Aorta (tissue), 5 donors: ENCODE measurements at regions not wholly inside any gene's neighbourhood (a gene's known extent, or its start where the extent isn't known, plus 50 kb on each side); places are given as distances from the start of the nearest gene placed in this dataset.

ENCODE experiments used
- ATAC-seq: fragments of 200-7000 bp; cut with Tn5 transposase; one replicate; pipeline ENCODE4 v1.9.1; 2022; ENCODE audit warnings: moderate library complexity; ENCODE audit not compliant: low FRiP score
- DNase-seq, 2 donors: peaks; one replicate each; pipeline ENCODE4 v3.0.0-alpha.2; 2020
- H3K27ac ChIP-seq, 2 donors: one replicate each; pipeline ENCODE4 v1.5.1; 2013; ENCODE audit warnings: low read length in 2 of 2, mild to moderate bottlenecking in 2 of 2, moderate library complexity in 2 of 2, control low read depth in 1 of 2, inconsistent platforms in 1 of 2, low read depth in 1 of 2
- H3K27me3 ChIP-seq, 2 donors: one replicate each; pipeline ENCODE4 v1.6.1; 2013; ENCODE audit warnings: control low read depth in 1 of 2, low read length in 1 of 2, mild to moderate bottlenecking in 1 of 2, moderate library complexity in 1 of 2; ENCODE audit not compliant: insufficient read depth in 2 of 2, control insufficient read depth in 1 of 2
- H3K36me3 ChIP-seq, 2 donors: one replicate each; pipeline ENCODE4 v1.6.1; 2013; ENCODE audit warnings: control low read depth in 1 of 2, low read length in 1 of 2, mild to moderate bottlenecking in 1 of 2; ENCODE audit not compliant: insufficient read depth in 2 of 2, control insufficient read depth in 1 of 2
- H3K4me1 ChIP-seq, 2 donors: one replicate each; pipeline ENCODE4 v1.6.1; 2013; ENCODE audit warnings: low read length in 2 of 2, control low read depth in 1 of 2, mild to moderate bottlenecking in 1 of 2, moderate library complexity in 1 of 2; ENCODE audit not compliant: insufficient read depth in 2 of 2, control insufficient read depth in 1 of 2
- H3K4me3 ChIP-seq, 2 donors: one replicate each; pipeline ENCODE4 v1.5.1; 2013; ENCODE audit warnings: low read length in 2 of 2, control low read depth in 1 of 2, mild to moderate bottlenecking in 1 of 2
- H3K9me3 ChIP-seq: one replicate; pipeline ENCODE4 v1.6.1; 2013; ENCODE audit warnings: mild to moderate bottlenecking, low read length; ENCODE audit not compliant: control insufficient read depth
- WGBS, 2 donors: extraction: QIAGEN DNeasy Blood & Tissue Kit; methylation state at CpG; one replicate each; pipeline ENCODE4 v1.1.7; 2013; 5-methylcytosine and 5-hydroxymethylcytosine counted together
- intact Hi-C, 2 donors: fragments of 100-400 bp; cut with DNase I; formaldehyde crosslinking; loops; one replicate each; pipeline versions ENCODE4 v1.14.2 to v1.15.0; 2022
- donor health status: healthy with polysubstance abuse.
- donor health status: Bipolar disorder and iron deficiency.
- donor health status: DM: no; HTN: no; CAD: no.
- donor health status: DM: no; HTN: no; CAD: no.
- donor health status: DM: yes; HTN: yes; CAD: no.

- H3K27me3 ChIP-seq, result no peaks in the 10 kb centered on the region
- H3K4me1 ChIP-seq, result no peaks in the 10 kb centered on the region
- WGBS, 2 donors, result 77 to 79% methylated on average over 3 of the region's 3 CpGs
- ATAC-seq (no peak), DNase-seq (no peak)
- intact Hi-C loops, result no loop called here
- no peak overlapping the region for H3K27ac ChIP-seq
- H3K36me3 ChIP-seq, result no peaks in the 10 kb centered on the region
- H3K4me3 ChIP-seq, result no peak overlapping the region
- H3K9me3 ChIP-seq, result no peaks in the 10 kb centered on the region
Observed at GRCh38 chr14:65348137-65348536, 64.4 kb upstream of the FUT8 start.

- WGBS, 2 donors, result 85 to 91% methylated on average over 4 of the region's 4 CpGs
- ATAC-seq, result no peak
- intact Hi-C loops, result no loop called here
Observed at GRCh38 chr14:65349100-65349499, 63.4 kb upstream of the FUT8 start.

GRCh38 chr14:65351493-65352194 lies 60.9 kb upstream of the FUT8 start:
- Histone ChIP-seq H3K27ac (no peak overlapping the region), H3K36me3 (no peaks in the 10 kb centered on the region)
- intact Hi-C loops, result no loop called here

More at GRCh38 chr14:65349100-65349499, 63.4 kb upstream of the FUT8 start:
- Histone ChIP-seq H3K4me1 (no peaks in the 10 kb centered on the region), H3K36me3 (no peaks in the 10 kb centered on the region), H3K27me3 (no peaks in the 10 kb centered on the region), H3K27ac (no peak overlapping the region), H3K9me3 (no peaks in the 10 kb centered on the region), H3K4me3 (no peak overlapping the region)
- no peak for DNase-seq

GRCh38 chr14:65352964-65353530 lies 59.5 kb upstream of the FUT8 start:
- no peak for DNase-seq
- Histone ChIP-seq H3K4me1 (no peaks in the 10 kb centered on the region), H3K4me3 (no peak overlapping the region), H3K27ac (no peak overlapping the region), H3K36me3 (no peaks in the 10 kb centered on the region), H3K27me3 (no peaks in the 10 kb centered on the region), H3K9me3 (no peaks in the 10 kb centered on the region)
- intact Hi-C loops, result no loop called here
- no peak for ATAC-seq
- WGBS, 2 donors, result 84 to 88% methylated on average over 2 of the region's 2 CpGs

More at GRCh38 chr14:65351493-65352194, 60.9 kb upstream of the FUT8 start:
- Histone ChIP-seq H3K4me3 (no peak overlapping the region), H3K27me3 (no peaks in the 10 kb centered on the region), H3K9me3 (no peaks in the 10 kb centered on the region), H3K4me1 (no peaks in the 10 kb centered on the region)
- ATAC-seq (no peak), DNase-seq (no peak)
- WGBS, 2 donors, result 83 to 84% methylated on average over 6 of the region's 6 CpGs

- ATAC-seq (no peak), DNase-seq (no peak)
- 86 to 91% methylated on average over 3 of the region's 3 CpGs for WGBS, 2 donors
- intact Hi-C loops, result no loop called here
- H3K27ac ChIP-seq, result no peak overlapping the region
- no peaks in the 10 kb centered on the region for H3K27me3 ChIP-seq
- no peak overlapping the region for H3K4me3 ChIP-seq
- H3K36me3 ChIP-seq, result no peaks in the 10 kb centered on the region
- H3K9me3 ChIP-seq, result no peaks in the 10 kb centered on the region
- no peaks in the 10 kb centered on the region for H3K4me1 ChIP-seq
Observed at GRCh38 chr14:65354131-65354530, 58.4 kb upstream of the FUT8 start.

GRCh38 chr14:65354715-65355114 lies 57.8 kb upstream of the FUT8 start:
- DNase-seq (no peak), ATAC-seq (no peak)
- Histone ChIP-seq H3K9me3 (no peaks in the 10 kb centered on the region), H3K27me3 (no peaks in the 10 kb centered on the region), H3K36me3 (no peaks in the 10 kb centered on the region), H3K4me3 (no peak overlapping the region), H3K4me1 (no peaks in the 10 kb centered on the region), H3K27ac (no peak overlapping the region)
- WGBS, 2 donors, result 47 to 59% methylated on average over 4 of the region's 4 CpGs
- intact Hi-C loops, result no loop called here

- Histone ChIP-seq H3K36me3 (no peaks in the 10 kb centered on the region), H3K9me3 (no peaks in the 10 kb centered on the region), H3K27ac (no peak overlapping the region), H3K27me3 (no peaks in the 10 kb centered on the region), H3K4me1 (no peaks in the 10 kb centered on the region), H3K4me3 (no peak overlapping the region)
- ATAC-seq (no peak), DNase-seq (no peak)
- intact Hi-C loops, result no loop called here
- WGBS, 2 donors, result 75 to 77% methylated on average over 5 of the region's 5 CpGs
Observed at GRCh38 chr14:65356327-65356836, 56.1 kb upstream of the FUT8 start.

GRCh38 chr14:65357113-65357512 lies 55.4 kb upstream of the FUT8 start:
- no peak for ATAC-seq
- Histone ChIP-seq H3K27ac (no peak overlapping the region), H3K36me3 (no peaks in the 10 kb centered on the region), H3K27me3 (no peaks in the 10 kb centered on the region), H3K9me3 (no peaks in the 10 kb centered on the region), H3K4me1 (no peaks in the 10 kb centered on the region), H3K4me3 (no peak overlapping the region)
- intact Hi-C loops, result no loop called here
- WGBS, 2 donors, result 54 to 65% methylated on average over 2 of the region's 2 CpGs
- no peak for DNase-seq

- H3K4me1 ChIP-seq, result no peaks in the 10 kb centered on the region
- H3K4me3 ChIP-seq, result no peak overlapping the region
- H3K9me3 ChIP-seq, result no peaks in the 10 kb centered on the region
- H3K27ac ChIP-seq, result no peak overlapping the region
- no peaks in the 10 kb centered on the region for H3K27me3 ChIP-seq
- intact Hi-C loops, result no loop called here
- H3K36me3 ChIP-seq, result no peaks in the 10 kb centered on the region
- no peak for DNase-seq
- ATAC-seq, result no peak
Observed at GRCh38 chr14:65357689-65358088, 54.8 kb upstream of the FUT8 start.
